ENCODE measurements at regions not wholly inside any gene's neighbourhood (a gene's known extent, or its start where the extent isn't known, plus 50 kb on each side); places are given as distances from the start of the nearest gene placed in this dataset.

DNA sequence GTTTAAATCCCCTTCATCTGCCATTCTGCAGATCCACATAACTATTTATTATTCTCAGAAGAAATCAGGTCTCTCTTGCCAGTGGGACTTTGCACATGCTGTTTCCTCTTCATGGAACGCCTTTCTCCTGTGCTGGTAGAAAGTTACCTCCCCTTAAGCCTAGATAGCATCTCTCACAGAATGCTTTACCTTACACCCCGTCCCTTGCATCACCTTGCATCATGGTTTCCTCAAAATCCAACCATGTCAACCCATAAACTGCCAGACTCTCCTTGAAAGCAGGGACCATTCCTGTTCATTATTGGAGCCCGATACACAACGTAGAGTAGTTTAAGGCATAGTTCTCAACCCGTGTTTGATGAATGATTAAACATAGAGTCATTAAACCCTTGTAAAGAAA is 396.2 kb upstream of the F9 start:
- DNase-seq (ENCODE audit: low read depth in 3 of 3, low spot score in 2 of 3), result no peak

GRCh38 chrX:139126493-139126892 is 404.0 kb upstream of the F9 start:
- DNase-seq (ENCODE audit: low read depth in 3 of 3, low spot score in 2 of 3), result peak in 1 of 3 donors; percentile 1

GRCh38 chrX:139125916-139126315 is 404.6 kb upstream of the F9 start:
- no peak for DNase-seq (ENCODE audit: low read depth in 3 of 3, low spot score in 2 of 3)

- no peak for DNase-seq (ENCODE audit: low read depth in 3 of 3, low spot score in 2 of 3)
Measured at GRCh38 chrX:139121616-139122286, 408.8 kb upstream of the F9 start.

GRCh38 chrX:139120760-139121159 is 409.2 kb upstream of the FGF13 start:
- DNase-seq (ENCODE audit: low read depth in 3 of 3, low spot score in 2 of 3), result no peak

GRCh38 chrX:139113708-139114107 is 402.2 kb upstream of the FGF13 start:
- no peak for DNase-seq (ENCODE audit: low read depth in 3 of 3, low spot score in 2 of 3)

- no peak for DNase-seq (ENCODE audit: low read depth in 3 of 3, low spot score in 2 of 3)
Measured at GRCh38 chrX:139112432-139112831, 400.9 kb upstream of the FGF13 start.

DNA sequence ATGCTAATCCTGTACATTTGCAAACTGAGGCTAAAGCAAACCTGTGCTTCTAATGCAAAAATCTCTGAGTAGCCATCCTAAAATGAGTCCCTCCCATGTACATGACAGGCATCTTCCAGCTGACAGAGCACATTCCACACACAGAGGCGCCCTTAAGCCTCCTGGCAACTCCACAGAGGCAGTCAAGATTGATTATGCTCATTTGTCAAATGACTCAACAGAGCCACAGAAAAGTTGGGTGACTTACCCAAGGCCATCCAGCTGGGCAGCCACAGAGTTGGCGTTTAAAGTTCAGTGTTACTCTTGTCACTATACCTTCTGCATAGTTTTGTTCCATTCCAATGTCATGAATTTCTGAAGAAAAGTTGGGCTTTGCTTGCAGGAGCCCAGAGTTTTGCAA is 394.6 kb upstream of the FGF13 start:
- DNase-seq (ENCODE audit: low read depth in 3 of 3, low spot score in 2 of 3), result no peak

GRCh38 chrX:139094671-139095592 is 383.4 kb upstream of the FGF13 start:
- DNase-seq (ENCODE audit: low read depth in 3 of 3, low spot score in 2 of 3), result no peak

GRCh38 chrX:139093201-139093600 is 381.7 kb upstream of the FGF13 start:
- DNase-seq (ENCODE audit: low read depth in 3 of 3, low spot score in 2 of 3), result no peak

DNA sequence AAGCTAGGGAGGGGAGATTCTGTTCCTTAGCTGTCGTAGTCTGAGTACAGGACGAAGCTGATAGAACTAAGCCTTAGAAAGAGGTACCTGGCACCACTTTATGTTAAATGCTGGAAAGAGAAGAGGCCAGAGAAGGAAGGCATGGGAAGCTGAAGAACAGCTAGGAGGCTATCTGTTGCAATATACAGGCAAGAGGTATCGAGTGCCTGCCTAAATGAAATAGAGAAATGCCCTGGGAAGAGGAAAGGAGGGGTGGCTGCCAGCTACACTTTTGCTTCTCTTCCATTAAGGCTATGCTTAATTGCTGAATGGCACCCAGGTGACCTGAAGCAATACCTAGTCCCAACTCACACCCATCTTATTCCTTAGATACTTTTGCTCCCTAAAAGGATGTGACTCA is 380.4 kb upstream of the FGF13 start:
- DNase-seq (ENCODE audit: low read depth in 3 of 3, low spot score in 2 of 3), result no peak

DNA sequence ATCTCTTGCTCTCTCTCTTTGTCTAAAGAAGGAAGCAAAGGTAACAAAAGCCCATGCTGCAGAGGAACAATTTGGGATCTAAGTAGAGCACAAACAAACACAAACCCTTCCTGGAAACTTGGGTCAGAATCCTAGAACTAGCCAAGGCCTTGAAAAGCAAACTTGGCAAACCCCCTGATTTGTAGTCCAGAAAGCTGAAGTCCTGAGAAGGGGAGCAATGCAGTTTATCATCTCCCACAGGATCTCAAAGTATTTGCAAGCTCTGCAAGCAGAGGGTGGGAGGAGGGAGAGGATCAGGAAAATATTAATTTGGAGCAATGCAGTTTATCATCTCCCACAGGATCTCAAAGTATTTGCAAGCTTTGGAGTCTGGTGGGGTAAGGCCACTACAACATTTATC is 379.5 kb upstream of the FGF13 start:
- DNase-seq (ENCODE audit: low read depth in 3 of 3, low spot score in 2 of 3), result no peak

GRCh38 chrX:139086246-139086645 is 374.7 kb upstream of the FGF13 start:
- DNase-seq (ENCODE audit: low read depth in 3 of 3, low spot score in 2 of 3), result no peak

DNA sequence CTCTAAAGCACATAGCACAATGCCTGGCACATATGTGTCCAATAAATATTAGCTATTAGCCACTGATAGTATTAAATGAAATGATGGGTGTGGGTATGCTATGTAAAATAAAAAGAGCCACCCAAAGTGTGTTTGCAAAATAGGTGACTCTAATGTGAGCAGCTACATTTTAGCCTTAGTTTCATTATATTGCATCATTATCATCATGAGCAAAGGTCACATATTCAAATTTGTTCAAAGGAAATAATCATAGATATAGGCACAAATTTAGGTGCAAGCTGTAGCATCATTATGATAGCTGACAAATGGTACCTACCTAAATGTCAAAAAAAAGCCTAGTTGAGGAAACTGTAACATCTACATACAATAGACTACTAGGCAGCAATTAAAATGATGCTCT is 373.9 kb upstream of the FGF13 start:
- no peak for DNase-seq (ENCODE audit: low read depth in 3 of 3, low spot score in 2 of 3)

- DNase-seq (ENCODE audit: low read depth in 3 of 3, low spot score in 2 of 3), result no peak
Measured at GRCh38 chrX:139083191-139083590, 371.7 kb upstream of the FGF13 start.

GRCh38 chrX:139081965-139082364 is 370.4 kb upstream of the FGF13 start:
- DNase-seq (ENCODE audit: low read depth in 3 of 3, low spot score in 2 of 3), result no peak

DNA sequence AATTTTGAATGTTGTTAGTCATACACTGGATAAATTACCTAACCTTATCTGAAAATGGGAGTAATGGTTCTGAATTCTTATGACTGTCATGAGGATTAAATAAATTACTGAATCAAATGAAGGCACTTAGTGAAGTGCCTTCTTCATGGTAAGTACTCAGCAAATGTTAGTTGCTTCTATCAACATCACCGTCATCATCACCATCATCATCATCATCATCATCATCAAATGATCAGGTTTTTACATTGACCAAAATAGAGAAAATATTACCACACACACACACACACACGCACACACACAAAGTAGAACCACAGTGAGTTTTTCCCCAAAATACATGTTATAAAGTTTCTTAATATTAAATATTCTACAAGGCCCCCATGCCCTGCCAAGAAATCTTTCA is 368.3 kb upstream of the FGF13 start:
- DNase-seq (ENCODE audit: low read depth in 3 of 3, low spot score in 2 of 3), result no peak

- DNase-seq (ENCODE audit: low read depth in 3 of 3, low spot score in 2 of 3), result no peak
Measured at GRCh38 chrX:139078761-139079280, 367.3 kb upstream of the FGF13 start.

DNA sequence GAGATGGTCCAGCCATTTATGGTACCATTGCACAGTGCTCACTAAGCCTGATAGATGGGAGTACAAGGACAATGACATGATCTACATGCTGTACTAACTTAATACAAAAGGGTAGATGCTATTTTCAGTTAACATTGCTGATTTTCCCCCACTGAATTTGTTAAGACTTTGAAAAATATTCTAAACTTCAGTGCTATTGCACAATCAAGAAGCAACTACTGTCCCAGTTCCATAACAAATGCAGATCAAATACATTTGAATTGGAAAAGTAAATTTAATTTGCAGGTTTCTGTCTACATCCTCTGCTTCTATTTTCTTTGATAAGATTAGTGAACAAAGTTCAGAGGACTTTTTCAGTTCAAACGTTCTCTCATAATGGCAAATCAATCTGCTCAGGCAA is 366.8 kb upstream of the FGF13 start:
- no peak for DNase-seq (ENCODE audit: low read depth in 3 of 3, low spot score in 2 of 3)

- DNase-seq (ENCODE audit: low read depth in 3 of 3, low spot score in 2 of 3), result no peak
Measured at GRCh38 chrX:139077281-139078250, 366.0 kb upstream of the FGF13 start.

GRCh38 chrX:139063364-139063763 is 351.8 kb upstream of the FGF13 start:
- DNase-seq (ENCODE audit: low read depth in 3 of 3, low spot score in 2 of 3), result no peak

All from right renal cortex interstitium (tissue), 3 donors.